HG03565 (cell line): ENCODE measurements at regions not wholly inside any gene's neighbourhood (a gene's known extent, or its start where the extent isn't known, plus 50 kb on each side); places are given as distances from the start of the nearest gene placed in this dataset.

Experiments
- ATAC-seq: cut with Tn5 transposase; IDR thresholded peaks from one replicate; pipeline ENCODE4 v1.9.1; 2021; ENCODE audit warnings: mild to moderate bottlenecking, moderate library complexity; ENCODE audit not compliant: unreplicated experiment

DNA sequence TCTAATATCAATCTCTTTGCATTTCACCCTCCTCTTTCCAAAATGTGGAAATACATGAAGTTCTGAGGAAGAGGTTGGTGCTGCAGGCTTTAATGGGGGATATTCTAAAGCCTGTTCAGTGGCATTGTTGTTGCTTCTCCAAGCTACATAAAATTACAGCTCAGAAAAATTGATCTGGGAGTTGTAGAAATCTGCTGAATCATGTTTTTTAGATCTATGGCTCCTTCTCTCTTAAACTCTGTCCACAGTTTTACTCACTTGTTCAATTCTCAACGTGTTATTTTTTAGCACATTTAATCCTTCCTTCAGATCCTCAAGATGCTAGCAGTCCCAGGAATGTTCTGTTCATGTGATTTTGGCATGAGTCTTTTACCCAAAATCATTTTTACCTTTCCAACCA is 949.5 kb upstream of the ADGRL3 start:
- ATAC-seq: no peak

DNA sequence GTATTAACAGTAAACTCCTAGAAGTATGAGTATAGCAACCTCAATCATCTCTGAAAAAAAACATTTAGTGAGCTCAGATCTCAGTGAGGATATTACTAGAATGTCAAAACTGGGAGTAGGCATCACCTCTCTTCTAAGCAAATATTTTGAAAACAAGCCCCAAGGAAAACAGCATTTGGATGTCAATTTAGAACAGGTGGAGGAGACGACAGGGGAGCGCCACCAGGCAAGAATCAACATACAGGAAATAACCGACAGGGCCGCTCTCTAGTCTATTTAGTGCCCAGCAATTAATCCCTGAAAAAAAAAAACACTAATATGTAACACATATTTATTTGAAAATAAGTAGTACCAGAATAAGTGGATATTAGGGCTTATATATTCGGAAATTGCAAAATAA is 940.3 kb upstream of the ADGRL3 start:
- no peak for ATAC-seq

DNA sequence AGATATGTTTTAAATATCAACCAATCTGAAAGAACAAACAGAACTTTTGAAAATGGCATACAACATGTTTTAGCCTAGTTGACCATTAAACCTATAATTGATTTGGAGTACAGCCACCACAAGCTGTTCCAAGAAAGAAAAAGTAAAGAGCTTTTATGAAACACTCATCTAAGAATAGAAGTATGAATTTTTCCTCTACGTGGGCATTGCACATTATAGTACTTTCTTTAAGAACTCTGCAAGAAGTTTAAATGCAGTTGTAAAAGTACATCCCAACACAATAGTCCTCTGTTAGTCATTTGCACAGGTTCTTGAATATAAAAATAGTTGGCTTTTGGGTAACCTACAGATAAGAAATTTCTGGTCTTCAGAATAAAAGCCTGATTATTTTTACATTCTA is 933.6 kb upstream of the ADGRL3 start:
- ATAC-seq: no peak

DNA sequence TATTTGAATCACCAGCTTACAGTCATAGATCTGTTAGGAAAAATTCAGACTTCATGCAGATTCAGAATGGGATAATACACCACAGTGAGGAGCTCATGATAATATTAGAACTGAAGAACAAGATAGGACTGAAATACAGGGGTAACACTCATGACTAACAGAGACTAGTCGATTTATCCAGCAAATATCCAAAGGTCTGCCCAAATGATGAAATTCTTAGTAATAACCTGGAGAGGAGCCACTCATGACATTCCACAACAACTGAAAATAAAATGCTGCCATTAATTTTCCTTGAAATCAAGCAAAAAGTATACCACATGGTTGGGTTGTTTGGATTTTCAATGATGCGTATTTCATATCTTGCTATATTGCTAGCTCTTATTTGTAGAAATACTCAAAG is 903.7 kb upstream of the ADGRL3 start:
- no peak for ATAC-seq

DNA sequence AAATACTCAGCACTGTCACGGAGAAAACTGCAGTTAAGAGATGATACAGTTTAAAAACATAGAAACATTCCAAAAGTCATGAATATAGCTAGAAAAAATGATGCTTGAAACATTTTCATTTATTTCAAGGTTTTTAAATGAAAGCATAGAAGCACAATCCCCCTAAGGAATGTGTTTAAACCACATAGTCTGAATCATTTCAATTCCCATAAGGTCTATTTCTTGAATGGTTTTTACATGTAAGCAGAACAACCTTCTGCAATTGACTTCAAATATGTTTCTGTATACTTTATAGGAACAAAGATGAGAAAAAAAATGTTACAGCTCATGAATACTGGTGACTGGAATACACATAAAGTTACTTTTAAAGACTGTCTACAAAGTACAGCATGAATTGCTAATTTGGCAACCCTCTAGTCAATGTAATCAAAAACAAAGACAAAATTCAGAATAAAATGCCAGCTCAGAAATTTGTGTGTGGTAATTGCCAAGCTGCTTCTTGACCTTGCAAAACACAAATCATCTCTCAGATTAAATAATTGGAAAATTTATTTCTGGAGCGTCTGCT is 886.4 kb upstream of the ADGRL3 start:
- ATAC-seq: no peak

DNA sequence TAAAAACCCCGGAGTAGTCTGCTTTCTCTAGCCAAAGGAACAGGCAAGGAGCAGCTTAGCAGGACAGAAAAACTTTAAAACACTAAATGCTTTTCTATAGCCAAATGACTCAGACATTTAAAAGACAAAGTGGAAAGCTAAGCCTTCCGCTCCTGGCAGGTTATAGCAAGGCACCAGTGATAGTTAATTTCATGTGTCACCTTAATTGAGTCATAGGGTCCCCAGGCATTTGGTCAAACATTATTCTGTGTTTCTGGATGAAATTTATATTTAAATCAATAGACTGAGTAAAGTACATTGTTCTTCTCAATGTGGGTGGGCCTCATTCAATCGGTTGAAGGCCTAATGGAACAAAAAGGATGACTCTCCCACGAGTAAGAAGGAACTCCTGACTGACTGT is 885.7 kb upstream of the ADGRL3 start:
- ATAC-seq: no peak

DNA sequence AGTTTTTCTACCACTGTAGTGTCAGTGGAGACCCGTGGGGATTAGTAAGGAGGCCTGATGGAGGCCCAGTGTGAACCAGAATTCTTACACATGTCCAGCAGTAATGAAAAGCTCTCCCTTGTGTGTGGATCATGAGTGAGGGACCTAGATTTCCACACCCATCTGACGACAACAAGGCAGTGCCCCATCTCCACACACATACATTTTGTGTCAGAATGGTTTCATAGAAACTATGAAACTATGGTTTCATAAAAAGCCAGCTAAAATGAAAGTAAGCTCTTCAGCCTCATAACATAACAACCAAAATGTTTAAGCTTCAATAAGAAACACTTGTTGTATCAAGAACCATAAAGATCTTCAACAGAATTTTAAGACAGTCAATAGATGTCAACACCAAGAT is 884.5 kb upstream of the ADGRL3 start:
- no peak for ATAC-seq

DNA sequence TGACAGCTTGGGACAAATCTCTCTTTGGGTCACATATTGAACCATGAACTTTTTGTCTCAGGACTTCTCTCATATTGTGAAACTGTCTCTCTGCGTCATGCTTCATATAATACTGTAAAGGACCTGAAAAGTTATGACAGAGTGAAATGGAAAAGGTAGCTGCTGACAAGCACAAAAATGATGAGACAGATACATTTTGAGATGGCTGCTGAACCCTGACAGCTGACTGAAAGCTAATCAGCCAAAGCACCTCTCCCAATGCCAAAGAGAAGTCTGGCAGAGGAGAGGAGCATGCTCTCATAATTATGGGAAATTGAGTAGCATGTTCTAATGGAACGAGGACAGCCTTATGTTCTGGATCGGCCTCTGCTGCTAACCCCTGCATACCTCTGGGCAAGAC is 873.4 kb upstream of the ADGRL3 start:
- ATAC-seq: no peak

DNA sequence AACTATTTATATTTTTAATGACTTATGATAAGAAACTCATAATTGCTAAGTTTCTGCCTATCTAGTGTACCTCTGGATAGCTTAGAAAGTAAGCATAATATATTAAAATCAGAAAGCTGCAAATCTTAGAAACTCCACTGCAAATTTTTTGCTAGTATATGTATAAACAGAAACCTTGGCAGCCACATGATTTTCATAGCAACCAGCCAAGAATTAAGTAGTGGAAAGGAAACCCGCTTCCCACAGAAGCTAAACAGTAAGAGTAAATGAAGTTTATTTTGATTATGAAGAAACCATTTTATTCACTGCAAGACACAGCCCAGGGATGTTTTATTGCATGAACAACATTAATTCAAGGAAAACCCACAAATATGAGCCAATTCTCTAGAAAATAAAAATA is 872.5 kb upstream of the ADGRL3 start:
- no peak for ATAC-seq

DNA sequence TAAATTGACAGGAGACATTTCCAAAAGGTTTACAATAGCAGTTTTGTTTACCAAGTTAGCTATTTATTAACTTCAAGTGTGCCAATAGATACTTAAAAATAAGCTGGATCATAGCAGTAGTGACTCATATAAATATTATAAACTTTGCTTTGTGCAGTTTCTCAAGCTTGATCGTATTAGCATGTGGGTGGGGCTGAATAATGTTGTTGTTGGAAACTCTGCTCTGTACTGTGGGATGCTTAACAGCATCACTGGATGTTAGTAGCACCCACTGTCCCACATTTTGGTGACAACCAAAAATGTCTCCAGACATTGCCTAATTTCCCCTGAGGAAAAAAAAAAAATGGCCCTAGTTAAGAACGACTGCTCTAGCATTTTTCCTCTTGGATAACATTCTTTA is 855.2 kb upstream of the ADGRL3 start:
- ATAC-seq: no peak

DNA sequence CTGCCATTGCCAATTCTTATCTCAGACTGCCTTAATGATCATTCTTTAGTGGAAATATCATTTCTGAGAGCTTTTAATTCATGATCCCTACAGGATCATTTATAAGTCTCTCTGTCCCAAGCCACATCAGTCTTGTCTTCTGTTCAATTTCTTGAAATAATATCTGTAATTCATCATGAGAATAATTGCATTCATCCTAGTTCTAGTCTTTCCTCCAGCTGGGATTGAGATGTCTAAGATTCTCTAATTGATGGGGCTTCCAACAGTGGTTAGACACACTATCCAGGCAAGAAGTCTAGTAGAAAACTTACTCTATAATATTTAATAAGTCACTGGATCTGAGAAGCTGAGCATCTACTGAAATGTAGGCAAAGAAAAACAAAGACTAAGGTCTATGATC is 854.7 kb upstream of the ADGRL3 start:
- no peak for ATAC-seq

DNA sequence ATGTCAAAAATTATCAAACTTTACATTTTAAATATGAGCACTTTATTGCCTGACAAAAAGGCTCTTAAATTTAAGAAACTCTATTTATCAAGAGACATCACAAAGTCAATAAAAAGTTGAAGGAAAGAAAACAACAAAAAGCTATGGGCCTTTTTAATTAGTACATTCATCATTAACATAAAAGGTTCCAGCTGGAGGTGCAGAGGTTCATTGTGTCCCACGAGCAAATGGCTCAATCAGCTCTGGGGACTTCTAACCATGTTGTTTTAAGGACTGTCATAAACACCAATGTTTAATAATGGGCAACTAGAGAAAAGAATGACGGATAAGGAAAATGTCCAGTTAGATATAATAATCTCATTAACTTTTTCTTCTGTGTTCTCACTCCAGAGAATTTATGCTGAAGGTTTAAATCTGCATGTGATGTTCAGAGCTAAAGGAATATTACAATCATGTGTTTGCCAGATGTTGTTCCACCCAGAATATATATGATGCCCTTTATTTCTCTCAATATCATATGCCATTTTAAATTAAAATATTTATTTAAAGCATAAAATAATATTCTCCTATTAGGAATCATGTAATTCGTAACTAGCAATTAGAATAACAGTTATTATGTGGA is 840.3 kb upstream of the ADGRL3 start:
- ATAC-seq: no peak

DNA sequence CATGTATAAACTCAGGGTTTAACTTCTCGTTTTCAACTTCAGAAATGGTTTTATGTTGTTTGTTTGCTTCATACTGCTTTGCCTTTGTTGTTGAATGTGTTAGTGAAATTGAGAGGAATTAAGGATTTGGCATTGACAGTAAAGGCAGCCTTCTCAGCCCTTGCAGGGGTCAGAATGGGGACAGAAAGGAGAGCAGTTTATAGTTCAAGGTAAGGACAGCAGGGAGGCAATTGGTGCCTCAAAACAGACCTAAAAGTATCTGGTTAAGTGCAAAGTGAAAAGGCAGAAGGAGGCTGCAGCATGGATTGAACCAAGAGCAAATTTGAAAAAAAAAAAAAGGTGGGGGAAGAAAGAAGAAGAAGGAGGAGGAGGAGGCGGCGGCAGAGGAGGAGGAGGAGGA is 835.0 kb upstream of the ADGRL3 start:
- ATAC-seq: no peak

DNA sequence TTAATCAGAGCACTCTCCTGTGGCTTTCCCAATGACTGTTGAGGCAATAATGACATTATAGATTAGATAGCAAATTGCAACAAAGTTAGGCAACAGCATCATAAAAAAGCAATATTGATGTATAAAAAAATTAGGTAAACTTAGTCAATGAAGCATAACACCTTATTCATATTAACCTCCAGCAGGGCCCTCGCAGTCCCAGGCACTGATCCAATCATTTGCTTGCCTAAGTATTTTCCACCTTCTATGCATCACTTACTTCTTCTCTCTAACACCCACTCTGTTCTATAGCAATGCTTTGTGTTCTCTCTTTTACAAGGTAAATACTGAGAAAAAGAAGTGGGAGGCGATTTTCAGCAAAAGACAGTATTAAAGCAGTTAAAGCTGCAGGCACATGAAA is 833.5 kb upstream of the ADGRL3 start:
- ATAC-seq: no peak

DNA sequence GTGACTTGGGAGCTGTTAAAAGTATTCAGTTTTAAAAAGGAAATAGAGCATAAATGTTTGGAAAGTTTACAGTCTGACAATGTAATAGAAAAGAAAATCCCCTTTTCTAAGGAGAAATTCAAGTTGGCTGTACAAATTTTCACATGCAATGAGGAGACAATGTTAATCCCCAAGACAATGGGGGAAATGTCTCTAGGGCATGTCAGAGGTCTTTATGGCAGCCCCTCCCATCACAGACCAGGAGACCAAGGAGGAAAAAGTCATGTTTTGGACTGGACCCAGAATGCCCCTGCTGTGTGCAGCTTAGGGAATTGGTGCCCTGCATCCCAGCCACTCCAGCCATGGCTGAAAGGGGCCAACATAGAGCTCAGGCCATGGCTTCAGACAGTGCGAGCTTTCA is 831.1 kb upstream of the ADGRL3 start:
- ATAC-seq: no peak

DNA sequence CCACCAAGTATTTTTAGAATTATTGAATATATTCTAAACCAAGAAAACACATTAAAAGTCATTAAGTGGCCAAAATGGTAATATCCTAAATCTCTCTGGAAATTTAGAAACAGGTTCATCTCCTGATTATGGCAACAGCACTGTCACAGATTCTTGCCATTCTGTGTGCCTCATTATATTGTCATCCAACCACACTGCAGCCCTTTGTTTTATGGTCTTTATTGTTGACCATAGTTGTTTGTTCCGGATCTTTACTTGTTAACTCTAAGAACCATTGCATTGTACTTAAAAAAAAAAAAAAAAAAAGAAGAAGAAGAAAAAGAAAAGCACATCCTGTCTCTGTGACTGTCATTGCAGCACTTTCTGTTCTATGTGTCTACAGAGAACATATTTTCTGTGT is 822.1 kb upstream of the ADGRL3 start:
- no peak for ATAC-seq

DNA sequence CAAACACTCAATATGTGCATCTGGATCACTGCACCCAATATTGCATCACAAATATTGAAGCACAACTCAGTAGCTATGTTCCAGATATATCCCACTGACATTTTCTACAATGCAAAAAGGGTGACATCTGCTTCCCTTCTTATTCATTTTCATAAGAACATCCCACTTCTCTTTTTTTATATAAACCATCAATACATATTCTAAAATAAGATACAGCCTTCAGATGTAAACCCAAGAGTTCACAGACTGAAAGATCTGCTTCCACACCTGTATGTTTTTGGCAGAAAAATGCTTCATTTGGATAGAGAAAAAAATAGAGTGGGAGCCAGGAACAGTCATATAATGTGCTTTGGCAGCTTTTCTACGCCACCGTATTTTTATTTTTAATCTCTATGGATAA is 815.6 kb upstream of the ADGRL3 start:
- ATAC-seq: no peak

DNA sequence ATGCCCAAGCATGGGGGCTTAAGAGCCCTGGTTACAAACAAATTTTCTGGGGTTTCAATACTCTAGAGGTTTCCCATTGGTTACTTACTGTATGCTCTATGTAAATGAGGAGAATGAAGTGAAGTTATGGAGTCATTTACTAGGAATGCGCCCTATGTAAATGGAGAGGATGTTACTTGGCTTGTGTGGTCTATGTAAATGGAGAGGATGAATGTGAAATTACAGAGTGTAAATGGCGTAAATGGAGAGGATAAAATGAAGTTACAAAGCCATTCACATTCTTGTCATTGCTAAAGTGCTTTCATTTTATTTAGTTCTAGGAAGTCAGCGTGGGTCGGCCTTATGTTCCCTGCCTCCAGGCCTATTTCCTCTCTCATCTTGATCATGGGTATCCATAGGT is 810.5 kb upstream of the ADGRL3 start:
- no peak for ATAC-seq

DNA sequence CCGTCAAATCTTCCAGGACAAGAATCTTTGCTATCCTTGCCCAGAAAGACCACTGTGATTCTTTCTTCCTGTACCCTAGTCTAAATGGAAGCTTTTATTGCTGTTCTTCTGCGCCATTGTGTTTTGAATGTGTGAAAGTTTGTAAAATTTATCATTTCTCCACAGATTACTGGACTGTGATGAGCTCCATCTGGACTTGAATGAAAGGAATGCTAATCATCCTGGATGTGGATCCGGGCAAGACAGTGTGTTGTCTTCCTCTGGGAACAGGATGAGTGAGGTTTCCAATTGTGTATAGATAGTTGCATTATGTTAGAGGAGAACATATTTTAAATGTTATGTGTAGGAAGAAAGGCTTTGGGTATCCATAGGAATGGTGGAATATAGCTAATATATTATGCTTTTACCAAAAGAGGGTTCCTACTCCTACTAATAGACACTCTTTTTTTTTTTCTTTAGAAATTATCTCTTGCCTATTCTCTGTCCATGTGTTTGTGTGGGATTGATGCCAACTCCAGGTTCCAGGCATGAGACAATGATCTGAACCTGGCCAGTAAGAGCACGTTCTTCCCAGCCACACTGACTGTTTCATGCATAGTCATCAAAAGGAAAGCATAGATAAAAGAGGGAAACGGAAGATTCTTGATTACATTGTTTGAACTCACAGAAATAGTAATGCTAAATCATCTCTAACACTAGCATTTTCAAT is 803.6 kb upstream of the ADGRL3 start:
- ATAC-seq: no peak

DNA sequence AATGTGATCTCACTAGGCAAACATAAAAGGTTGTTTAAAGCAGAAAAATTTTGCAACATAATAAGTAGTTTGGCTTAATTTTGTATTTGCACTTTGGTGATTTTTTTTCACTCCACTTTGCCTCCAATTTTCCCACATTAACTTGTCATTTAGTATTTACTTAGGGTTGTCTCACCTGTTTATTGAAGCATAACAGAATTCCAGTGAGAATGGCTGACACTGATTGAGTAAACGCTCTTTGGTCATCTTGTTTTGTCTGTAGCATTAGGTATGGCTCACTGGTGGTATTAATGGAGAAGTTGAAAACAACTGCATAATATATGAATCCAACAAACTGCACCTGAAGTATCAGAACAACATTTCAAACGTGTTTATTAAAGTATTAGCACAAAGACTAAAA is 799.5 kb upstream of the ADGRL3 start:
- ATAC-seq: no peak

DNA sequence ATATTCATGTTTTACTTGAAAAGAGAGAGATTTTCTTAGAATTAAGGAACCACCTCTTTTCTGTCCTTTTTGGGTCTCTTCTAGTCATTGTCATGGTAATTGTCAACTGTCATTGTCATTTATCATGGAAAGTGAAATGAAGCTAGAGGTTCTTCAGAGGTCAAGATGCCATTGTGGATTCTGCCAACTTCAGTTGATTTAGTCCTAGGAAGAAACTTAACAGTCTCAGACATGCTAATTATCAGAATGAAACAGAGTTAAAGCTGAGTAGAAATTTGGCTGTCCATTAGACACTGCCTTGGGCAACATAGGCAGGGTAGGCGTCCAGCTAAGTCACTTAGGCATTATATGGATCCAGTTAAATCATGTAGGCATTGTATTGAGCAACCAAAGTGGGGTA is 796.1 kb upstream of the ADGRL3 start:
- no peak for ATAC-seq

DNA sequence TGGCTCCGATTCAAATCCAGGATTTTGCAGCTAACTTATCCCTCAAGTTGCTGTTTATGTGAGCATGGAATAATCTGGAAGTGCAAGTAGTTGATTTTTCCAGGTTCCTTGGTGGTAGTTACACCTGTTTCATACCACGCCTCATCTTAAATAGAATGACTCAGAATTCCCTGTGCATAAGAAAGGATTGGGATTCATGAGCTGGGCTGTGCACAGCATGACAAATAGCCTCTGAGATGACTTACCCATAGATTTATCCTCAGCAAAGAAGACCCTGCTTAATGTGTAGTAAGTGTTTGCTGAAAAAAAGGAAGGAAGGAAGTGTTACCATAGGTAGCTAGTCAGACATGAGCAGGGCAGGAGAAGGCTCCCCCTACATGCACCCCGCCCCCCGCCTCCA is 777.7 kb upstream of the ADGRL3 start:
- no peak for ATAC-seq
